ENCODE measurements at regions not wholly inside any gene's neighbourhood (a gene's known extent, or its start where the extent isn't known, plus 50 kb on each side); places are given as distances from the start of the nearest gene placed in this dataset.

GRCh38 chr1:56333461-56333860 lies 245.9 kb downstream of the PLPP3 start:
- no peak overlapping the region for H3K27ac ChIP-seq (ENCODE audit: insufficient read depth, low read depth, low read length, poor library complexity, severe bottlenecking)
- H3K9me3 ChIP-seq (ENCODE audit: control insufficient read depth, low read length), result no peaks in the 10 kb centered on the region
- no peaks in the 10 kb centered on the region for H3K27me3 ChIP-seq (ENCODE audit: control insufficient read depth, insufficient read depth, low read length, poor library complexity, severe bottlenecking)
- no peaks in the 10 kb centered on the region for H3K36me3 ChIP-seq (ENCODE audit: control insufficient read depth, insufficient read depth, low read length)
- H3K4me1 ChIP-seq (ENCODE audit: control insufficient read depth, insufficient read depth, low read length), result peaks cover 11% of the 10 kb centered on the region
- no peak overlapping the region for H3K4me3 ChIP-seq (ENCODE audit: insufficient read depth, low read depth, low read length)
- WGBS, 2 experiments, result 94 to 100% methylated on average over 2 of the region's 2 CpGs

DNA sequence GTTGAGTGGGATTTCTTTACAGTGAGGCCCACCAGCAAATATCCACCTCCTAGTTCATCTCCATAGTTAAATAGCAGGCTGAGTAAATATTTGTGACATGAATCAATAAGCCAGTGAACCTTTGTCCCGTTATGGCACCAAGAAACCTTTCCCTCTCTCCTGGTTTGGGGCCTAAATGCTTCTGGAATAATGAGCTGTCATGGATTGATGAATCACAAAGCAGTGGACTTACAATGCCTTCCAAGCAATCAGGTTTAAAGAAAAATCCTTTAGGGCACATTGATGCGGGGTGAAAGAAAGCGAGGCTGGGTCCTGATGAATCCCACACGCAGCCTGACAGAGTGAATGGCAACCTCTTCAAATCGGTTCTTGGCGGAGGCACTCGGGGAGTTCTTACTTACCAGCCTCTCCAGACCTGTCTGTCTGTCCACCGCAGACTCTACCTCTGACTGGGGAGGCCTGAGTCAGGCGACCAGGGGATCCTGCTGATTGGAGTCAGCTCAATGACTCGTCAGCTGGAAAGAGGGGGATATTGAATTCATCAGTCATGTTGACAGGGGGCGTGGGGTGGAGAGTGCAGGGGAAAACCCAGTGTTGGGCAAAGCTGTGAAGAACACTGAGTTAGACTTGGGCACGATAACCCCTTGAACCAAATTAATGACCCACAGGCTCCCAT lies 247.3 kb downstream of the PLPP3 start:
- H3K27ac ChIP-seq (ENCODE audit: insufficient read depth, low read depth, low read length, poor library complexity, severe bottlenecking), result peak overlapping the region; percentile 12
- H3K36me3 ChIP-seq (ENCODE audit: control insufficient read depth, insufficient read depth, low read length), result no peaks in the 10 kb centered on the region
- WGBS, 2 experiments, result 71 to 75% methylated on average over 12 of the region's 12 CpGs
- H3K4me3 ChIP-seq (ENCODE audit: insufficient read depth, low read depth, low read length), result no peak overlapping the region
- no peaks in the 10 kb centered on the region for H3K27me3 ChIP-seq (ENCODE audit: control insufficient read depth, insufficient read depth, low read length, poor library complexity, severe bottlenecking)
- H3K9me3 ChIP-seq (ENCODE audit: control insufficient read depth, low read length), result no peaks in the 10 kb centered on the region
- peaks cover 11% of the 10 kb centered on the region for H3K4me1 ChIP-seq (ENCODE audit: control insufficient read depth, insufficient read depth, low read length)

DNA sequence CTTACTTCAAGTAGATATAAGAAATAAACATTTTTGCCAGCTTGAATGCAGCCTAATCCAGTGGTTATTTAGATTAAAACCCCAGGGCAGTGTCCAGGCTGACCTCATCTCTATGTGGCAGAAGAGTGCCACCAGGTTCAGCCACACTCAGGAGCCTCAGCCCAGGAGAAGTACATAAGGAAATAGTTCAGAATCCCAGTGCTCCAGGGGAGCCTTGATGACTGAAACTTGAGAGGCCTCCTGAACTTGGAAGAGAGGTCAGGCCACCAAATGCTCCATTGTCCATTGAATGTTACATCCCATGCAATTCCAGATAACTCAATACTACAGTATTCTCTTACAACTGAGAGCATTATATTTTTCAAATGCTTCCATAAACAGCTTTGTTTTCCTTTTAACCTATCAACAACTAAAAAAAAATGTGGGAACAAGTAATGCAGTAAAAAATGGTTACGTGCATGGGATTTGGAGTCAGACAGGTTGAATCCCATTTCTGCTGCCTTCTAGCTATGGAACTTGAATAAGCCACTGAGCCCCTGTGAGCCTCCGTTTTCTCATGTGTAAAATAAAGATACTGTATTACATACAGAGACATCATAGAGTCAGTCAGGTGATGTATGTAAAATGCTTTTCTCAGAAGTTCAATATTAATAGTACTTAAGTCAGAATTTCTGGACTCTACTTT lies 248.0 kb downstream of the PLPP3 start:
- H3K27ac ChIP-seq (ENCODE audit: insufficient read depth, low read depth, low read length, poor library complexity, severe bottlenecking), result no peak overlapping the region
- H3K9me3 ChIP-seq (ENCODE audit: control insufficient read depth, low read length), result no peaks in the 10 kb centered on the region
- peaks cover 11% of the 10 kb centered on the region for H3K4me1 ChIP-seq (ENCODE audit: control insufficient read depth, insufficient read depth, low read length)
- H3K36me3 ChIP-seq (ENCODE audit: control insufficient read depth, insufficient read depth, low read length), result no peaks in the 10 kb centered on the region
- WGBS, 2 experiments, result 100% methylated on average over 1 to 2 of the region's 2 CpGs
- no peak overlapping the region for H3K4me3 ChIP-seq (ENCODE audit: insufficient read depth, low read depth, low read length)
- H3K27me3 ChIP-seq (ENCODE audit: control insufficient read depth, insufficient read depth, low read length, poor library complexity, severe bottlenecking), result no peaks in the 10 kb centered on the region

DNA sequence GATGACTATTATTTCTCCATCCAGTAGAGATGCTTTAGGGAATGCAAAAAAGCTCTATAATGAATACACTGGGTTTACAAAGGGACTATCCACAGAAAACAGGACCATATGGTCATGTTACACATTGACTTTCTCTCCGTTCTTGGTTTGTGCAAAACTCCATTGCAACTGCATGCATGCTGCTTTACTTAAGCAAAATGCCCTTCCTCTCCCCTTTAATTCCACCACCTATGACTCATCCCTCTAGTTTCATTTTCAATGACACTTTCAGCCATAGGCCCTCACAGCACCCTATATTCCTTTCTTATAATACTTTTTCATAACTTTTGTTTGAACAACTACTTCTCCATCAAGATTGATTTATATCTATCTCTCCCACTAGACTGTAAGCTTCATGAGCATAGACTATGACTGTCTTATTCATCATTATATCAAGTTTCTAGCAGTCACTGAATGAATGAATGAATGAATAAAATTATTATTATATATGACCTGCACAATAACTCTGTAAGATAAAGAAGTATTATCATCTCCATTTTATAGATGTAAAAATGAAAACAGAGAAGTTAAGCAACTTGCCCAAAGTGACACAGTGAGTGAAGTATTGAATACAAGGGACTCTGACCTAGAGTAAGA lies 248.9 kb downstream of the PLPP3 start:
- Histone ChIP-seq H3K36me3 (ENCODE audit: control insufficient read depth, insufficient read depth, low read length) (no peaks in the 10 kb centered on the region), H3K27me3 (ENCODE audit: control insufficient read depth, insufficient read depth, low read length, poor library complexity, severe bottlenecking) (no peaks in the 10 kb centered on the region), H3K4me3 (ENCODE audit: insufficient read depth, low read depth, low read length) (no peak overlapping the region), H3K27ac (ENCODE audit: insufficient read depth, low read depth, low read length, poor library complexity, severe bottlenecking) (no peak overlapping the region), H3K9me3 (ENCODE audit: control insufficient read depth, low read length) (no peaks in the 10 kb centered on the region), H3K4me1 (ENCODE audit: control insufficient read depth, insufficient read depth, low read length) (peaks cover 11% of the 10 kb centered on the region)
- 83 to 84% methylated on average over 1 of the region's 1 CpG for WGBS, 2 experiments

DNA sequence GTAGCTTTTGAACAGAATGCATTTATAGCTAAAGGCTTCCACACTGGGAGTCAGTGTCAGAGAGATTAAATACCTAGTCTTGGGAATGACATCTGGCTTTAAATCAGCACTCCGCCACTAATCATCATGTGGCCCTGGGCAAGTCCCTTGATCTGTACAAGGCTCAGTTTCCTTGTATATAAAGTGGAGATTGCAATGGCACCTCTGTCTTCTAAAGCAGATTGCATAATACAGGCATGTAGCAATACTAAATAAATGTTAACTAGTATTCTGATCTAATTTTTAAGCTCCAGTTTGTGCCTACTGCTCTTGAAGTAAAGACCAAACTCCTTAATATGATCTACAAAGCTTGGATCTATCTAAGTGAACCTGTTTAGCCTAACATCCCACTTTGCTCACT lies 249.4 kb downstream of the PLPP3 start:
- Histone ChIP-seq H3K27ac (ENCODE audit: insufficient read depth, low read depth, low read length, poor library complexity, severe bottlenecking) (no peak overlapping the region), H3K27me3 (ENCODE audit: control insufficient read depth, insufficient read depth, low read length, poor library complexity, severe bottlenecking) (no peaks in the 10 kb centered on the region), H3K4me3 (ENCODE audit: insufficient read depth, low read depth, low read length) (no peak overlapping the region), H3K9me3 (ENCODE audit: control insufficient read depth, low read length) (no peaks in the 10 kb centered on the region), H3K4me1 (ENCODE audit: control insufficient read depth, insufficient read depth, low read length) (peaks cover 11% of the 10 kb centered on the region), H3K36me3 (ENCODE audit: control insufficient read depth, insufficient read depth, low read length) (no peaks in the 10 kb centered on the region)
- 100% methylated on average over 1 of the region's 1 CpG for WGBS, 2 experiments

- Histone ChIP-seq H3K36me3 (ENCODE audit: control insufficient read depth, insufficient read depth, low read length) (no peaks in the 10 kb centered on the region), H3K4me3 (ENCODE audit: insufficient read depth, low read depth, low read length) (no peak overlapping the region), H3K4me1 (ENCODE audit: control insufficient read depth, insufficient read depth, low read length) (peaks cover 10% of the 10 kb centered on the region), H3K27ac (ENCODE audit: insufficient read depth, low read depth, low read length, poor library complexity, severe bottlenecking) (no peak overlapping the region), H3K27me3 (ENCODE audit: control insufficient read depth, insufficient read depth, low read length, poor library complexity, severe bottlenecking) (no peaks in the 10 kb centered on the region), H3K9me3 (ENCODE audit: control insufficient read depth, low read length) (no peaks in the 10 kb centered on the region)
- 83 to 86% methylated on average over 1 of the region's 1 CpG for WGBS, 2 experiments
Measured at GRCh38 chr1:56327195-56327594, 252.2 kb downstream of the PLPP3 start.

- WGBS, 2 experiments, result 87 to 94% methylated on average over 2 to 3 of the region's 3 CpGs
- Histone ChIP-seq H3K4me3 (ENCODE audit: insufficient read depth, low read depth, low read length) (no peak overlapping the region), H3K36me3 (ENCODE audit: control insufficient read depth, insufficient read depth, low read length) (no peaks in the 10 kb centered on the region), H3K27me3 (ENCODE audit: control insufficient read depth, insufficient read depth, low read length, poor library complexity, severe bottlenecking) (no peaks in the 10 kb centered on the region), H3K9me3 (ENCODE audit: control insufficient read depth, low read length) (no peaks in the 10 kb centered on the region), H3K27ac (ENCODE audit: insufficient read depth, low read depth, low read length, poor library complexity, severe bottlenecking) (no peak overlapping the region), H3K4me1 (ENCODE audit: control insufficient read depth, insufficient read depth, low read length) (no peaks in the 10 kb centered on the region)
Measured at GRCh38 chr1:56326056-56326455, 253.3 kb downstream of the PLPP3 start.

DNA sequence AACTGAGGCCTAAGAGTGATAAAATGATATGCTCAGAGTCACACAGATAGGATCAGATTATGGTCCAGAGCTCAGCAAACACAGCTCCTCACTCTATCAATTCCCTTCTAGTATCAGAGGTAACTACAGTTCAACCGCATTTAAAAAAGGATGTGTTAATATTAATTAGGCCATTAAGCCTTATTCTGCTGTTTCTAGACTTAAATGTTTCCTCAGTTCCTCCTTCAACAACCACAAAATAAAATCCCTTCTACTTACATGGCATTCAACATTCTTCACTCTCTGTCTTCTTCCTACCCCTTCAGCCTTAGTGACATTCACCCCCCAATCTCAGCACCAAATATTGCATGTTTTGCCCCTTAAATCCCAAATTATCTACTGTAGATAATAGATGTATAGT lies 254.9 kb downstream of the PLPP3 start:
- Histone ChIP-seq H3K4me1 (ENCODE audit: control insufficient read depth, insufficient read depth, low read length) (no peaks in the 10 kb centered on the region), H3K27ac (ENCODE audit: insufficient read depth, low read depth, low read length, poor library complexity, severe bottlenecking) (no peak overlapping the region), H3K9me3 (ENCODE audit: control insufficient read depth, low read length) (no peaks in the 10 kb centered on the region), H3K4me3 (ENCODE audit: insufficient read depth, low read depth, low read length) (no peak overlapping the region), H3K36me3 (ENCODE audit: control insufficient read depth, insufficient read depth, low read length) (no peaks in the 10 kb centered on the region), H3K27me3 (ENCODE audit: control insufficient read depth, insufficient read depth, low read length, poor library complexity, severe bottlenecking) (no peaks in the 10 kb centered on the region)
- 100% methylated on average over 1 of the region's 1 CpG; no CpG with 5 or more reads in 1 of the 2 experiments for WGBS, 2 experiments

DNA sequence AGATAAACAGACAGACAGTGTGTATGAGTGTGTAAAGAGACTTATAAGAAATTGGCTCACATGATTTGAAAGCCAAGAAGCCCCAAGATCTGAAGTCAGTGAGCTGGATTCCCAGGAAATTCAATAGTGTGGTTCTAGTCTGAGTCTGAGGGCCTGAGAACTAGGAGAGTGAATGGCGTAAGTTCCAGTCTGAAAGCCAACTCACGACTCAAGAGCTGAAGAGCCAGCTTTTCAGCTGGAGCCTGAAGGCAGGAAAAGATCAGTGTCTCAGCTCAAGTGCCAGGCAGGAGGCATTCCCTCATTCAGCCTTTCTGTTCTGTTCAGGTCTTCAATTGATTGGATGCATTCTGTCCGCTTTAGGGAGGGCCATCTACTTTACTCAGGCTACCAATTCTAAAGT lies 257.2 kb downstream of the PLPP3 start:
- Histone ChIP-seq H3K27me3 (ENCODE audit: control insufficient read depth, insufficient read depth, low read length, poor library complexity, severe bottlenecking) (no peaks in the 10 kb centered on the region), H3K4me1 (ENCODE audit: control insufficient read depth, insufficient read depth, low read length) (no peaks in the 10 kb centered on the region), H3K9me3 (ENCODE audit: control insufficient read depth, low read length) (no peaks in the 10 kb centered on the region), H3K36me3 (ENCODE audit: control insufficient read depth, insufficient read depth, low read length) (no peaks in the 10 kb centered on the region), H3K4me3 (ENCODE audit: insufficient read depth, low read depth, low read length) (no peak overlapping the region), H3K27ac (ENCODE audit: insufficient read depth, low read depth, low read length, poor library complexity, severe bottlenecking) (no peak overlapping the region)
- 76 to 77% methylated on average over 3 of the region's 3 CpGs for WGBS, 2 experiments

GRCh38 chr1:56321150-56321490 lies 258.2 kb downstream of the PLPP3 start:
- H3K27me3 ChIP-seq (ENCODE audit: control insufficient read depth, insufficient read depth, low read length, poor library complexity, severe bottlenecking), result no peaks in the 10 kb centered on the region
- H3K4me1 ChIP-seq (ENCODE audit: control insufficient read depth, insufficient read depth, low read length), result no peaks in the 10 kb centered on the region
- 82 to 97% methylated on average over 1 of the region's 4 CpGs for whole genome bisulfite sequencing, 2 experiments
- H3K4me3 ChIP-seq (ENCODE audit: insufficient read depth, low read depth, low read length), result no peak overlapping the region
- H3K36me3 ChIP-seq (ENCODE audit: control insufficient read depth, insufficient read depth, low read length), result no peaks in the 10 kb centered on the region
- no peak overlapping the region for H3K27ac ChIP-seq (ENCODE audit: insufficient read depth, low read depth, low read length, poor library complexity, severe bottlenecking)
- no peaks in the 10 kb centered on the region for H3K9me3 ChIP-seq (ENCODE audit: control insufficient read depth, low read length)

Data from ectodermal cell (in vitro differentiated cells).